IPS DF 6.9 (cell line): ENCODE measurements at regions not wholly inside any gene's neighbourhood (a gene's known extent, or its start where the extent isn't known, plus 50 kb on each side); places are given as distances from the start of the nearest gene placed in this dataset.

Source experiments
- DNase-seq: peaks from one replicate; pipeline ENCODE4 v3.0.0-alpha.2; 2013; ENCODE audit warnings: low read depth, low spot score
- H3K27ac ChIP-seq: one replicate; pipeline ENCODE4 v1.5.1; 2013; ENCODE audit warnings: low read length, control low read depth
- H3K27me3 ChIP-seq: 2 replicates; pipeline ENCODE4 v1.6.1; 2013; ENCODE audit warnings: mild to moderate bottlenecking, low read length; ENCODE audit not compliant: control insufficient read depth, insufficient read depth
- H3K36me3 ChIP-seq: 2 replicates; pipeline ENCODE4 v1.6.1; 2013; ENCODE audit warnings: low read length; ENCODE audit not compliant: control insufficient read depth, insufficient read depth
- H3K4me1 ChIP-seq: 2 replicates; pipeline ENCODE4 v1.6.1; 2013; ENCODE audit warnings: low read length; ENCODE audit not compliant: control insufficient read depth, insufficient read depth
- H3K4me3 ChIP-seq: 2 replicates; pipeline ENCODE4 v1.5.1; 2013; ENCODE audit warnings: mild to moderate bottlenecking, low read length
- H3K9me3 ChIP-seq: 2 replicates; pipeline ENCODE4 v1.6.1; 2013; ENCODE audit warnings: low read length, inconsistent platforms; ENCODE audit not compliant: control insufficient read depth, insufficient read depth
- WGBS: extraction: QIAGEN DNeasy Blood & Tissue Kit; methylation state at CpG from one replicate; pipeline ENCODE4 v1.1.7; 2013; ENCODE audit warnings: mixed read lengths, missing lambda C conversion rate; ENCODE audit not compliant: insufficient read length, insufficient coverage; 5-methylcytosine and 5-hydroxymethylcytosine counted together

- Histone ChIP-seq H3K4me3 (no peak overlapping the region), H3K27me3 (no peaks in the 10 kb centered on the region), H3K9me3 (no peaks in the 10 kb centered on the region), H3K27ac (no peak overlapping the region), H3K36me3 (no peaks in the 10 kb centered on the region), H3K4me1 (no peaks in the 10 kb centered on the region)
- no peak for DNase-seq
These were observed 174.2 kb upstream of the STEAP4 start for GRCh38 chr7:88480896-88481295.

- no peaks in the 10 kb centered on the region for H3K4me1 ChIP-seq
- H3K36me3 ChIP-seq, result no peaks in the 10 kb centered on the region
- H3K4me3 ChIP-seq, result no peak overlapping the region
- H3K27me3 ChIP-seq, result no peaks in the 10 kb centered on the region
- WGBS, result no CpG with 5 or more reads among the region's 4 CpGs
- DNase-seq, result no peak
- H3K9me3 ChIP-seq, result no peaks in the 10 kb centered on the region
- no peak overlapping the region for H3K27ac ChIP-seq
These were observed 173.6 kb upstream of the STEAP4 start for GRCh38 chr7:88480271-88480670.

- Histone ChIP-seq H3K27me3 (no peaks in the 10 kb centered on the region), H3K9me3 (no peaks in the 10 kb centered on the region), H3K36me3 (no peaks in the 10 kb centered on the region), H3K27ac (no peak overlapping the region), H3K4me1 (no peaks in the 10 kb centered on the region), H3K4me3 (no peak overlapping the region)
- DNase-seq, result no peak
These were observed 171.3 kb upstream of the STEAP4 start for GRCh38 chr7:88477976-88478375.

GRCh38 chr7:88465600-88465999 lies 158.9 kb upstream of the STEAP4 start:
- no peak overlapping the region for H3K27ac ChIP-seq
- H3K36me3 ChIP-seq, result no peaks in the 10 kb centered on the region
- H3K27me3 ChIP-seq, result no peaks in the 10 kb centered on the region
- no peak for DNase-seq
- no peak overlapping the region for H3K4me3 ChIP-seq
- H3K9me3 ChIP-seq, result no peaks in the 10 kb centered on the region
- WGBS, result no CpG with 5 or more reads among the region's 4 CpGs
- H3K4me1 ChIP-seq, result peaks cover 1% of the 10 kb centered on the region; the same call in 1 of the 2 replicates

- Histone ChIP-seq H3K4me1 (peaks cover 1% of the 10 kb centered on the region; the same call in 1 of the 2 replicates), H3K9me3 (no peaks in the 10 kb centered on the region), H3K27me3 (no peaks in the 10 kb centered on the region), H3K36me3 (no peaks in the 10 kb centered on the region), H3K27ac (no peak overlapping the region), H3K4me3 (no peak overlapping the region)
- no peak for DNase-seq
These were observed 156.1 kb upstream of the STEAP4 start for GRCh38 chr7:88462799-88463198.

GRCh38 chr7:88460650-88461049 lies 154.0 kb upstream of the STEAP4 start:
- Histone ChIP-seq H3K27ac (no peak overlapping the region), H3K27me3 (no peaks in the 10 kb centered on the region), H3K9me3 (no peaks in the 10 kb centered on the region), H3K36me3 (no peaks in the 10 kb centered on the region), H3K4me1 (no peaks in the 10 kb centered on the region), H3K4me3 (no peak overlapping the region)
- DNase-seq, result no peak

GRCh38 chr7:88458946-88459345 lies 152.3 kb upstream of the STEAP4 start:
- no peak overlapping the region for H3K27ac ChIP-seq
- no peaks in the 10 kb centered on the region for H3K36me3 ChIP-seq
- no peak overlapping the region for H3K4me3 ChIP-seq
- DNase-seq, result no peak
- no peaks in the 10 kb centered on the region for H3K9me3 ChIP-seq
- no peaks in the 10 kb centered on the region for H3K4me1 ChIP-seq
- no peaks in the 10 kb centered on the region for H3K27me3 ChIP-seq

GRCh38 chr7:88458279-88458678 lies 151.6 kb upstream of the STEAP4 start:
- no peaks in the 10 kb centered on the region for H3K9me3 ChIP-seq
- H3K36me3 ChIP-seq, result no peaks in the 10 kb centered on the region
- H3K4me1 ChIP-seq, result no peaks in the 10 kb centered on the region
- H3K27me3 ChIP-seq, result no peaks in the 10 kb centered on the region
- no peak overlapping the region for H3K4me3 ChIP-seq
- H3K27ac ChIP-seq, result no peak overlapping the region
- DNase-seq, result no peak

GRCh38 chr7:88457320-88457719 lies 150.6 kb upstream of the STEAP4 start:
- Histone ChIP-seq H3K9me3 (no peaks in the 10 kb centered on the region), H3K36me3 (no peaks in the 10 kb centered on the region), H3K27me3 (no peaks in the 10 kb centered on the region), H3K4me3 (no peak overlapping the region), H3K4me1 (no peaks in the 10 kb centered on the region), H3K27ac (no peak overlapping the region)
- no peak for DNase-seq
- no CpG with 5 or more reads among the region's 1 CpG for WGBS

- no peak for DNase-seq
- WGBS, result no CpG with 5 or more reads among the region's 1 CpG
- Histone ChIP-seq H3K9me3 (no peaks in the 10 kb centered on the region), H3K27me3 (no peaks in the 10 kb centered on the region), H3K36me3 (no peaks in the 10 kb centered on the region), H3K4me1 (no peaks in the 10 kb centered on the region), H3K27ac (no peak overlapping the region), H3K4me3 (no peak overlapping the region)
These were observed 149.8 kb upstream of the STEAP4 start for GRCh38 chr7:88456490-88456889.

- Histone ChIP-seq H3K9me3 (no peaks in the 10 kb centered on the region), H3K36me3 (no peaks in the 10 kb centered on the region), H3K27ac (no peak overlapping the region), H3K4me1 (no peaks in the 10 kb centered on the region), H3K27me3 (no peaks in the 10 kb centered on the region), H3K4me3 (no peak overlapping the region)
- WGBS, result no CpG with 5 or more reads among the region's 1 CpG
- DNase-seq, result no peak
These were observed 149.0 kb upstream of the STEAP4 start for GRCh38 chr7:88455696-88456095.

- H3K27me3 ChIP-seq, result no peaks in the 10 kb centered on the region
- no peak overlapping the region for H3K4me3 ChIP-seq
- no peaks in the 10 kb centered on the region for H3K36me3 ChIP-seq
- no peak overlapping the region for H3K27ac ChIP-seq
- H3K4me1 ChIP-seq, result no peaks in the 10 kb centered on the region
- no peaks in the 10 kb centered on the region for H3K9me3 ChIP-seq
- WGBS, result no CpG with 5 or more reads among the region's 3 CpGs
- DNase-seq, result no peak
These were observed 146.0 kb upstream of the STEAP4 start for GRCh38 chr7:88452646-88453045.
